ENCODE measurements at regions not wholly inside any gene's neighbourhood (a gene's known extent, or its start where the extent isn't known, plus 50 kb on each side); places are given as distances from the start of the nearest gene placed in this dataset.

- ChIA-PET CTCF (ENCODE audit: unreplicated experiment) (no interaction called here), POLR2A (no interaction called here)
- Histone ChIP-seq H3K9me3 (ENCODE audit: low read length) (no peaks in the 10 kb centered on the region), H2AFZ (ENCODE audit: low read length) (no peak overlapping the region), H3K27ac (ENCODE audit: low read depth, low read length, poor library complexity, severe bottlenecking) (no peak overlapping the region), H3K4me2 (ENCODE audit: low read length) (no peak overlapping the region), H3K36me3 (ENCODE audit: insufficient read depth, low read length) (no peaks in the 10 kb centered on the region), H3K79me2 (ENCODE audit: insufficient read depth, low read depth, low read length) (no peaks in the 10 kb centered on the region), H3K4me1 (ENCODE audit: insufficient read depth, low read length, poor library complexity, severe bottlenecking) (no peaks in the 10 kb centered on the region), H4K20me1 (ENCODE audit: insufficient read depth, low read length) (no peaks in the 10 kb centered on the region), H3K4me3 (ENCODE audit: low read depth, low read length, poor library complexity, severe bottlenecking) (no peak overlapping the region), H3K9me2 (ENCODE audit: insufficient read depth, low read length) (no peaks in the 10 kb centered on the region)
- BruUV-seq (replicated peaks): no TSS peak
- intact Hi-C loops (cut with micrococcal nuclease; ENCODE audit: unreplicated experiment): no loop called here
- DNase-seq (ENCODE audit: low spot score): no peak
- TF ChIP-seq CTCF (conservative IDR thresholded peaks at IDR 0.05; ENCODE audit: low read length) (no peak), EZH2phosphoT487 (IDR thresholded peaks at IDR 0.05; ENCODE audit: borderline replicate concordance, low read depth, low read length) (no peak)
Observed at GRCh38 chr13:40236566-40237168, 429.8 kb downstream of the FOXO1 start.

GRCh38 chr13:40238761-40239160, 427.7 kb downstream of the FOXO1 start:
- Histone ChIP-seq H3K4me3 (ENCODE audit: low read depth, low read length, poor library complexity, severe bottlenecking) (no peak overlapping the region), H3K27ac (ENCODE audit: low read depth, low read length, poor library complexity, severe bottlenecking) (no peak overlapping the region), H4K20me1 (ENCODE audit: insufficient read depth, low read length) (no peaks in the 10 kb centered on the region), H3K4me2 (ENCODE audit: low read length) (no peak overlapping the region), H3K79me2 (ENCODE audit: insufficient read depth, low read depth, low read length) (no peaks in the 10 kb centered on the region), H2AFZ (ENCODE audit: low read length) (no peak overlapping the region), H3K4me1 (ENCODE audit: insufficient read depth, low read length, poor library complexity, severe bottlenecking) (no peaks in the 10 kb centered on the region), H3K9me3 (ENCODE audit: low read length) (no peaks in the 10 kb centered on the region), H3K36me3 (ENCODE audit: insufficient read depth, low read length) (no peaks in the 10 kb centered on the region), H3K9me2 (ENCODE audit: insufficient read depth, low read length) (no peaks in the 10 kb centered on the region)
- no TSS peak for BruUV-seq (replicated peaks)
- TF ChIP-seq EZH2phosphoT487 (IDR thresholded peaks at IDR 0.05; ENCODE audit: borderline replicate concordance, low read depth, low read length) (no peak), CTCF (conservative IDR thresholded peaks at IDR 0.05; ENCODE audit: low read length) (no peak)
- intact Hi-C loops (cut with micrococcal nuclease; ENCODE audit: unreplicated experiment): no loop called here
- DNase-seq (ENCODE audit: low spot score): no peak
- ChIA-PET CTCF (ENCODE audit: unreplicated experiment) (no interaction called here), POLR2A (no interaction called here)

GRCh38 chr13:40240293-40240692, 426.1 kb downstream of the FOXO1 start:
- Histone ChIP-seq H3K4me3 (ENCODE audit: low read depth, low read length, poor library complexity, severe bottlenecking) (no peak overlapping the region), H3K4me2 (ENCODE audit: low read length) (no peak overlapping the region), H3K9me2 (ENCODE audit: insufficient read depth, low read length) (no peaks in the 10 kb centered on the region), H4K20me1 (ENCODE audit: insufficient read depth, low read length) (no peaks in the 10 kb centered on the region), H3K36me3 (ENCODE audit: insufficient read depth, low read length) (no peaks in the 10 kb centered on the region), H3K27ac (ENCODE audit: low read depth, low read length, poor library complexity, severe bottlenecking) (no peak overlapping the region), H2AFZ (ENCODE audit: low read length) (no peak overlapping the region), H3K9me3 (ENCODE audit: low read length) (no peaks in the 10 kb centered on the region), H3K4me1 (ENCODE audit: insufficient read depth, low read length, poor library complexity, severe bottlenecking) (no peaks in the 10 kb centered on the region), H3K79me2 (ENCODE audit: insufficient read depth, low read depth, low read length) (no peaks in the 10 kb centered on the region)
- intact Hi-C loops (cut with micrococcal nuclease; ENCODE audit: unreplicated experiment): no loop called here
- BruUV-seq (replicated peaks): no TSS peak
- CTCF ChIA-PET (ENCODE audit: unreplicated experiment): interaction anchor here (0.5 kb wide), 1 partner anchor 171 kb away, joined by 3 read pairs; no protein-coding TSS in a partner anchor
- no peak for DNase-seq (ENCODE audit: low spot score)
- TF ChIP-seq CTCF (conservative IDR thresholded peaks at IDR 0.05; ENCODE audit: low read length) (no peak), EZH2phosphoT487 (IDR thresholded peaks at IDR 0.05; ENCODE audit: borderline replicate concordance, low read depth, low read length) (no peak)
- POLR2A ChIA-PET: no interaction called here
